ENCODE measurements at regions not wholly inside any gene's neighbourhood (a gene's known extent, or its start where the extent isn't known, plus 50 kb on each side); places are given as distances from the start of the nearest gene placed in this dataset.

DNA sequence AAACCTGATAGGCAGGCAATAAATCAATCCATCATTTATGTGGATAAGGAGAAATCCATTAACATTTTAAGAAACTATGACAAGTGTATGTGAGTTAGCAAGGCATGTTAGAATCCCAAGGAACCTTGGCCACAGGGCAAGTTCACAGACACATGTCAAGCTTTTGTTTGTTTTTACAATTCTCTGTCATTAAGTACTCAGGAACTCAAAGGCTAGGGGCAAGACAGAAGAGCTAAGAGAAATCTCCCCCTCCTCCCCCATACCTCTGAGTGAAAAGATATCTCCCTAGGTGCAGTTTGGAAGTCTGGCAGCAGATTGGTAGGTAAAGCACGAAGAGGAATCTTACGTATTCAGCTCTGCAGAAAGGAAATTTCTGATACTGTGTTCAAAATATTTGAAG, 348.1 kb downstream of the IRS1 start:
- no peak for DNase-seq
- no peak overlapping the region for H3K4me3 ChIP-seq (ENCODE audit: insufficient read depth, low read depth, low read length)
- no peaks in the 10 kb centered on the region for H3K36me3 ChIP-seq (replicated peaks; ENCODE audit: control insufficient read depth, insufficient read depth, low read length)
- H3K27me3 ChIP-seq (ENCODE audit: control insufficient read depth, insufficient read depth, low read length) = no peaks in the 10 kb centered on the region

DNA sequence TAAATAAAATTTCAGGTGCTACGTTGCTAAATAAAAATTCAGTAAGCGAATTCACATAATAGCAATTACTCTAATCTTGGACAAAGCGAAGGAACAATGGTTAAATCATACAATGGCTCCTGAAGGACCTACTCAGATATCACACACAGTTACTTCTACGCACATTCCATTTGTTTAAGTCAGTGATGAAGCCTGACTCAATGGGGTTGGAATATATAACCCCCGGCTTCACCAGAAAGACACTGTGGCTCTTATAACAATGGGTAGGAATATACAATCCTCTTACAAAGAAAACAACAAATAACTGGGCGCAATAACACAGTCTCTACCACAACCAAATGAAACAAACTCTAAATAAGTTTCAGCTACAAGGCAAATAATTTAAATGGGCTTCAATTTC, 349.5 kb downstream of the IRS1 start:
- Histone ChIP-seq H3K27me3 (ENCODE audit: control insufficient read depth, insufficient read depth, low read length) (no peaks in the 10 kb centered on the region), H3K36me3 (replicated peaks; ENCODE audit: control insufficient read depth, insufficient read depth, low read length) (no peaks in the 10 kb centered on the region), H3K4me3 (ENCODE audit: insufficient read depth, low read depth, low read length) (no peak overlapping the region)
- no peak for DNase-seq

DNA sequence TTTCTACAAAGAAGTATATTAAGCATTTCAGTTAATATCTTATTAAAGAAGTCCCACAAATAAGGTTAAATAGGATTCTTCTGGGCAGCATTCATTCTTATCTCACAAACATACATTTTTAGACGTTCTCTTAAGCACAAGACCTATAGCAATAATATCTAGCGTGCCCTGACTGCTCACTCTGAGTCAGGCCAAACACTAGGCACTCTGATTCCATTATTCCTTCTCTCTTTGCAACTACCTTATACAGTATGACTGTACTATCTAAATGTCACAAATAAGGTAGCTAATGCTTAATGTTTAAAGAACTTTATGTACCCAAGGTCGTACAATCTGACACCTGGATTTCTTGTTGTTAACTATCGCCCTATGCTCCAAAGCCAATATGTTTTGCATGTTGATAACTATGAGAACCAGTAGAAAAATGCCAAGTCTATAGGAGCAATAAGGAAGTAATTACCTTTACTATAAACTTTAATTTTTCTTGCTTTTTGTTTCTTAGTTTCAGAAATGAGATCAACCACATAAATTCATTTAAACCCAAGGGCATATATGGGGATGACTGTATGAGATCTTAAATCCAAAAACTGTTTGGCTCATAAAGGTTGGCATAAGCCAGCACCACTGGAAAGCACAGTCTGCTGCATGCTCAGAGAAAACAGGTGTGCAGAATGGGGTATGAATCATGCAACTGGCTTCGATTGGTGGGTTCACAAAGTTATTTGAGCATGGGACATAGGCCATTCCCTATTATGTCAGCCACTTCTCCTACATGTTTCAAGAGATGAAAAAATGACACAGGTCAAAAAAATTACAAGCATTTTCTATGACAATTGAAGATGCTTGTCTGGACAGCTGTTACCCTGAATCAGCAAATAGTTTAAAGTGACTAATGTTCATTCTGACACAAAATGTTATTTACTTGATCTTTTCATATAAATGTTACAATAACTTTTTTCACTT, 352.0 kb downstream of the IRS1 start:
- Histone ChIP-seq H3K36me3 (replicated peaks; ENCODE audit: control insufficient read depth, insufficient read depth, low read length) (no peaks in the 10 kb centered on the region), H3K27me3 (ENCODE audit: control insufficient read depth, insufficient read depth, low read length) (no peaks in the 10 kb centered on the region), H3K4me3 (ENCODE audit: insufficient read depth, low read depth, low read length) (no peak overlapping the region)
- no peak for DNase-seq

DNA sequence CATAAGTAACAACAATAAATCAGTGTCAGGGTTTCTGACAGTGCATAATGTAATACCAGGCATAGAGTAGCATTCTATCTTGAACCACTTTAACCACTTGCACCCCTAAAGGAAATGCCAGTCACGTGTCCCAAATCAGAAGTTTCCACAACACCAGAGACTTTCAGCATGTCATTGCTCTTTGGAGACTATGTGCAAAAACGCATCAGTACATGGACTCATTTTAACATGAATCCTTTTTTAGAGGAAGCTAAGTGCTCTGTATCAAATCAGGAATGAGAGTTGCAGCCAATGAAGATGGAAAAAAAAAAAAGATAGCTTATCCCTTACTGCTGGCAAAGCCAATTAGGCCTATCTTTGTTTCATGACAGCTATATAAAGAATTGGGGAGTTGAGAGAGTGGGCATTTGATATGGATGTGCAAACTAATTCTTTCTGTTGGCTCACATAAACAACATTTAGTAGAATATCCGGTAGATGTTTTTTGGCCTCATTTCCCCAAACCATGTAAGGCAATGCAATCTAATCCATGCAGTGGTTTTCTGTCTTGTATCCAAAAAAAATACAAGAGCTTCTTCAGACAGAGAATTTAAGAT, 353.1 kb downstream of the IRS1 start:
- H3K4me3 ChIP-seq (ENCODE audit: insufficient read depth, low read depth, low read length) = no peak overlapping the region
- no peaks in the 10 kb centered on the region for H3K36me3 ChIP-seq (replicated peaks; ENCODE audit: control insufficient read depth, insufficient read depth, low read length)
- DNase-seq = no peak
- no peaks in the 10 kb centered on the region for H3K27me3 ChIP-seq (ENCODE audit: control insufficient read depth, insufficient read depth, low read length)

DNA sequence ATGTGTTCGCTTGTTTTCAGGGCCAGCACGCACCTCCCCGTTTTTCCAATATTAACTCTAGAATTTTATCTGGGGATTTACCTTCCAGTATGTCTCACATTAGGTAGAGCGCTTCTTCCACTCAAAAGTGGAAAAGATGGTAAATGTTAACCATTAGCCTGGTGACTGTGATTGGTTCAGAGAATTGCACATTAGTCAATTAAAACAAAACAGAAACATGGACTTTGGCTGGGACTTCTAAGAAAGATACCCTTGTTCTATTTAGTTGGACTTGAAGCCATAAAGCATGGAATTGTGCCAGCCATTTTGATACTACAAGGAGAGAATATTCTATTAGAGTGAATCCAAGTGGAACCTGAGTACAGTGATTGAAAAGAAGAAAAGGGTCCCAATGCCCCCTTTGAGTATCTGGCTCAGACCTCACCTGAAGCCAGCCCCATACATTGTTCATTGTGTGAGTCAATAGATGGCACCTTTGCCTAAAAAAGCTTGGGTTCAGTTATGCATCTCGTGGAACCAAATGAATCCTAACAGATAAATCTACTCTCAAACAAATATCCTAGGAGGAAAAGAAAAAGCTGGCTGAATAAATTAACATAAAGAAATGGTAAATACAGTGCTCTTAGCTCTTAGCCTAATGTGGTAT, 354.3 kb downstream of the IRS1 start:
- no peaks in the 10 kb centered on the region for H3K27me3 ChIP-seq (ENCODE audit: control insufficient read depth, insufficient read depth, low read length)
- no peak overlapping the region for H3K4me3 ChIP-seq (ENCODE audit: insufficient read depth, low read depth, low read length)
- no peak for DNase-seq
- no peaks in the 10 kb centered on the region for H3K36me3 ChIP-seq (replicated peaks; ENCODE audit: control insufficient read depth, insufficient read depth, low read length)

DNA sequence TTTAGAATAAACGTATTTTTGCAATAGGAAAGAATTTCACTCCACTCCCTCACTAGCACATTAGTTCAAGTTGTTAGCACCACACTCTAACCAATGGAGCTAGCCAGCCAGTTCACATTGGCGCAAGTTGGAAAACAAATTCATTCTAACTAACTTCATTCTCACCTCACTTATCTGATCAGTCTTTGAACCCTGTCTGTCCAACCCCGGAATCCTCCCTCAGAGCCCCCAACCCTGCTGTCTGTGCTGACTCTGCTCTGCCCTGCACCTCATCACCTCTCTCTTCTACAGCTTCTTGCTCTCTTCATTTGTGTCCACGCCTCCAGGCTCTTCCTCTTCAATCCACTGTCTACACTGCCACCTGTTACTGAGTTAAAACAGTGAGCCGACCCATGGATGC, 356.5 kb downstream of the IRS1 start:
- no peak for DNase-seq
- Histone ChIP-seq H3K4me3 (ENCODE audit: insufficient read depth, low read depth, low read length) (no peak overlapping the region), H3K27me3 (ENCODE audit: control insufficient read depth, insufficient read depth, low read length) (no peaks in the 10 kb centered on the region), H3K36me3 (replicated peaks; ENCODE audit: control insufficient read depth, insufficient read depth, low read length) (no peaks in the 10 kb centered on the region)

DNA sequence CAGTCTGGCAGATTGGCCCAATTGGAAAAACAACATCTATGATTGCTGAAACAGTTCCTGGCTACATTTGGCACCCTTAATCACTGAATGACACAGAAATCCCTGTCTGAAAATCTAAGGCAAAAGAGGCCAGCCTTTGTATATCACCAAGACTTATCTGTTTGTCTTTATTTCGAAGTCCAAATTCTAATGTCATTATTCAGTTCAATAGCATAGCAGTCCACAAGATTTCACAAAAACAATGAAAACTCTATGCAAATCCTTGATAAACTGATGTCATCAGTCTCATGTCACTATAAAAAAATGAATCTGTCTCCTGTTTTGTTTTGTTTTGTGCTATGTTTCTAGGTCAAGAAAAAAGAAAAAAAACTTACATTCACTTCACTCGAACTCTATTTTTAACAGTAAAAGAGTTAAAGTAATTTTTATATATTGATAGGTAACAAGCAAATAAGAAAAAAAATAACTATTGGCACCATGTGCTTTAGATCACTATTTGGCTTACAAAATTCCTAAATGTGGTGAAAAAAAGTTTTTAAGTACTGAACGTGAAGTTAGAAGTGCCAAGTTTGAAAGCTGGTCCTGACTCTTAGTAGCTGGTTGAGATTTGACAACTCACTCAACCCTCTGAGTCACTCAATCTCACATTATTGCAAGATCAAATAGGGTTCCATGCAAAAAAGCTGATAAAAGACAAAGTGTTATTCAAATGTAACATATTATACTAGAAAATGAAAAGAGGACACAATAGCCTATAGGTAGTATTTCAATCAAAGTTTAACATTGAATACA, 359.3 kb downstream of the IRS1 start:
- no peak for DNase-seq
- H3K36me3 ChIP-seq (replicated peaks; ENCODE audit: control insufficient read depth, insufficient read depth, low read length) = no peaks in the 10 kb centered on the region
- no peak overlapping the region for H3K4me3 ChIP-seq (ENCODE audit: insufficient read depth, low read depth, low read length)
- no peaks in the 10 kb centered on the region for H3K27me3 ChIP-seq (ENCODE audit: control insufficient read depth, insufficient read depth, low read length)

DNA sequence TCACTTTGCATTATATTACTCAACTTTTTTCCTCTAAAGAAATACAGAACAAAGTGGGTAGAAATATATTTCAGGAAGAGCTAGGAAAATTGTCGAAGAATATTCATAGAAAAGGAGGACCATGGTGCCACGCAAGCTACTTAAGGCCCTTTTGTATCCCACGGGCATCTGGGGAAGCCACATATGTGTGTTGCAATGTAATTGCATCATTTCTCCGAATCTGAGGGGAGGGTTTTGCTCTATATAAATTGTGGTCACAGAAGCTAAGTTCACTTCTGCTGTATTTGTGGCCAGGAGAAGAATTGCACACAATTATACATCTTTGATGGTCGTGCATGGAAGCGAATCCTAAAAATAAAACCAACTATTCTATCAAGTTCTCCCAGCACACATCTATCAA, 360.3 kb downstream of the IRS1 start:
- H3K27me3 ChIP-seq (ENCODE audit: control insufficient read depth, insufficient read depth, low read length) = no peaks in the 10 kb centered on the region
- DNase-seq = no peak
- H3K4me3 ChIP-seq (ENCODE audit: insufficient read depth, low read depth, low read length) = no peak overlapping the region
- H3K36me3 ChIP-seq (replicated peaks; ENCODE audit: control insufficient read depth, insufficient read depth, low read length) = no peaks in the 10 kb centered on the region

DNA sequence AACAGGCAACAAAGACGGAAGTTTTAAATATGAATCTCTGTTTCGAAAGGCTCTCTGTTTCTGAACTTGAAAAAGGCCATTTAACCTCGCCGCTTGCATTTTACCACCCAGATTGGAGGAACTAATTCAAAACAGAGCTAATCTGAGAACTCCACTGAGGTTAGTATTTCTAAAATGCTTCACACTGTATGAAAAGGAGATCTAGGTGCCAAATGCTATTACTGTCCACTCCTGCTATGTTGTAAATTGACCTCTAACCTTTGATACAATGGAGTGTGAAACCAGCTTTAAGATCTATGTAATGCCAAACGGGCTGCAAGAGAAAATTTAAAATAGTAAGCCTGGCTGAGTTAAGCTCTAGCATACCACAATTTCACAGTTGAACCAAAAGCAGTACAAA, 364.5 kb downstream of the IRS1 start:
- no peaks in the 10 kb centered on the region for H3K36me3 ChIP-seq (replicated peaks; ENCODE audit: control insufficient read depth, insufficient read depth, low read length)
- DNase-seq = no peak
- H3K4me3 ChIP-seq (ENCODE audit: insufficient read depth, low read depth, low read length) = no peak overlapping the region
- H3K27me3 ChIP-seq (ENCODE audit: control insufficient read depth, insufficient read depth, low read length) = no peaks in the 10 kb centered on the region

DNA sequence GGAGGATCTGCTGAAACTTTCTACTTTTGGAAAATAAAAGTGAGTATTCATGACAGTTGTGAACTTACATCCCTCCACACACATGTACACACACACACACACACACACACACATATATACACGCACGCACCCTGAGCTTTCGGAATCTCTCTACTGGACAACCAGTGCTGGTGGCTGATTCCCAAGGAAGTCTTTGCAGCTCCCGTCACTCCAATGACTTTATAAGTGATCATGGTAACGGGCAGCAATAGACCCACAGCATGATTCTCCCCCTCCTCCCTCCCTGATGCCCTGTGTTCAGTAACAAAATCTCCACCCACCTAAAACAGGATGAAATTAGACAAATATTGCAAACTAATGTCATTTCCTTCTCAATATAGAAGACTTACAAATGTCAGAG, 364.9 kb downstream of the IRS1 start:
- H3K4me3 ChIP-seq (ENCODE audit: insufficient read depth, low read depth, low read length) = no peak overlapping the region
- no peaks in the 10 kb centered on the region for H3K36me3 ChIP-seq (replicated peaks; ENCODE audit: control insufficient read depth, insufficient read depth, low read length)
- no peak for DNase-seq
- no peaks in the 10 kb centered on the region for H3K27me3 ChIP-seq (ENCODE audit: control insufficient read depth, insufficient read depth, low read length)

DNA sequence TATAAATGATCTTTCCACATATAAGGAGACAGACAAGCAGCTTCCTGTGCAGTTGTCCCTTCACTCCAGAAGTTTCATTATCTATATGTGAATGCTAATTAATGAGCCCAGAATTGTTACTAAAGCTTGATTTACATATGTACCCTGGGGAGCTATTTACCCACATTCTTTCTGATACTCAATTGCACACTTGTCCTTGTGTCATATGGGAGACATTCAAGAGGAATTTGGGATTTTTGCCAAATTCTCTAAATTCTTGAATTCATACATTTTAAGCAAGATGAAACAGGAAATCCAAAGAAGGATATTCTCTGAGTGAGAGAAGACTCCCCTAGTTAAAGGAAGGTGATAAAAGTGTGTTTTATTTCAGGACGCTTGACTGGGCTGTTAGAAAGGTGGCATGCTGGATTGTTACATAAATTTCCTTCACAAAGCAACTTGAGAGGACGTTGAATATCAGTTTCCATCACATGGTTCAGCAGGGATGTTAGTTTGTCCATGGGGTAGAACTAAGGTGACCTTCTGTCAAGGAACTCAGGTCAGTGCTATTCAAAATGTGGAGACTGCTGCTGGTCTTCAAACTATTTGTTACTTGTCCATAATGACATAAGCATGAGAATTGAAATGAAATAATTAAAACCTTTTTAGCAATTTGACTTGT, 368.2 kb downstream of the IRS1 start:
- Histone ChIP-seq H3K4me3 (ENCODE audit: insufficient read depth, low read depth, low read length) (no peak overlapping the region), H3K27me3 (ENCODE audit: control insufficient read depth, insufficient read depth, low read length) (no peaks in the 10 kb centered on the region), H3K36me3 (replicated peaks; ENCODE audit: control insufficient read depth, insufficient read depth, low read length) (no peaks in the 10 kb centered on the region)
- DNase-seq = no peak

DNA sequence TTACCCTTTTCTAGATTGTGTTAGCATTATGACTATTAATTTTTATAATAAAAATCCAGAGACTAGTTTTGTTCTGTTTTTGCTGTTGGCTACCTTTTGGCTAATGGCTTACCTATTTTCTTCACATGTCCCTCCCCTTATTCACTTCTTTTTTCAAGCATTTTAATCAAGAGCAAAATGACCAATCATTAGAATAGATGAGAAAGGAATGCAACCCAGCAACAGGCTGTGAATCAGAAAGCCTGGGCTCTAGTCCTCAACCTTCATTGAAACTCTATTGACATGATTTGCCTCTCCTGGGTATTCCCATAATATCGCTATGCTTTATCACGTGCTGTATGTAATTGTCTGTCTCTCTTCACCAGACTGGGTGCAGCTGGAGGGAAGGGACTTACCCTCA, 370.1 kb downstream of the IRS1 start:
- Histone ChIP-seq H3K27me3 (ENCODE audit: control insufficient read depth, insufficient read depth, low read length) (no peaks in the 10 kb centered on the region), H3K36me3 (replicated peaks; ENCODE audit: control insufficient read depth, insufficient read depth, low read length) (no peaks in the 10 kb centered on the region), H3K4me3 (ENCODE audit: insufficient read depth, low read depth, low read length) (no peak overlapping the region)
- no peak for DNase-seq

DNA sequence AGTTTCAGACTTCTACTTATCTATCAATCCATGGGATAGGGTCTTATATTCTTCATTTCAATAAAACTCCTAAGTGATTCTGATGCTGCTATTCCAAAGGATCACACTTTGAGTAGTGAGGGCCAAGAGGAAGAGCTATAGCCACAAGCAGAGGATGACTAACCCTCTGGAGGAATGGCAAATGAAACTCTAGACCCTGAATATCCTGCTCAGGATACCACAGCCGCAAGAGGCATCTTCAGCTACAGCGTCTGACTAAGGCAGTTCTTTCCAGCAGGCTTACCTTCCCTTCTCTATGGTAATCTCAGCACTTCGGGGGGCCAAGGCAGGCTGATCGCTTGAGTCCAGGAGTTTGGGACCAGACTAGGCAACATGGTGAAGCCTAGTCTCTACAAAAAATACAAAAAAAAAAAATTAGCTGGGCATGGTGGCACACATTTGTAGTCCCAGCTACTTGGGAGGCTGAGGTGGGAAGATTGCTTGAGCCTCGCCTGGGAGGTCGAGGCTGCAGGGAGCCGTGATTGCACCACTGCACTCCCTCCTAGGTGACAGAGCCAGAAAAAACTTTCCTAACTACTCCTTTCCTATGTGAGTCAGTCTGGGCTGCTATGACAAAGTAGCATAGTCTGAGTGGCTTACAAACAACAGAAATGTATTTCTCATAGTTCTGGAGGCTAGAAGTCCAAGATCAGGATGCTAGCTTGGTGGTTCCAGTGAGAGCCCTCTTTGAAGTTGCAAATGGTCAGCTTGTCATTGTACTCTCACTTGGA, 371.9 kb downstream of the IRS1 start:
- no peak for DNase-seq

More for the DNA sequence above, 371.9 kb downstream of the IRS1 start:
- Histone ChIP-seq H3K4me3 (ENCODE audit: insufficient read depth, low read depth, low read length) (no peak overlapping the region), H3K36me3 (replicated peaks; ENCODE audit: control insufficient read depth, insufficient read depth, low read length) (no peaks in the 10 kb centered on the region), H3K27me3 (ENCODE audit: control insufficient read depth, insufficient read depth, low read length) (no peaks in the 10 kb centered on the region)
